NCI-H345 (cell line): ENCODE measurements at regions not wholly inside any gene's neighbourhood (a gene's known extent, or its start where the extent isn't known, plus 50 kb on each side); places are given as distances from the start of the nearest gene placed in this dataset.
"Not testable (repeated sequence)": the region's sequence is repeated elsewhere in the genome, so short reads cannot be mapped to it uniquely, and the experiment has no call there.

Source experiments
- DNase-seq: peaks from one replicate; lab custom pipeline; 2025; lab: John Stamatoyannopoulos, UW

DNA sequence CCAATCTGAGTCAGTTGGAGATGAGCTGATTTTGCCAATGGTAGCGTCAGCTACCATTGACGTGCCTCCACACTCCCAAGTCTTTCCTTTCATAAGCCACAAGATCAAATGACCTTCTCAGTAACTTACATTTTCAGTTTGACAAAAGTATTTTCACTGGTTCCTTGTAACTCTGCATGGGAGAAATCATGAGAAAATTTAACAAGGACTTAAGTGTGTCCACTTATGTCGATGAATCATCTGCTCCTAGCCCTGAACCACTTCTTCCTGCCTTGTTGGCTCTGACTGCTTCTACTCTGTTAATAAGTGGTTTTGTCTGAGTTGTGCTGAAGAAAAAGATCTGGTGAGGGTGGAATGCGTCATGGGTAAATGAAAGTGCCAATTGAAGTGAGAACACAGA is 101.2 kb downstream of the NFKBIZ start:
- DNase-seq: no peak

- no peak for DNase-seq
These were observed 101.8 kb downstream of the NFKBIZ start for GRCh38 chr3:101950985-101951733.

GRCh38 chr3:101954361-101954760 is 105.0 kb downstream of the NFKBIZ start:
- no peak for DNase-seq

DNA sequence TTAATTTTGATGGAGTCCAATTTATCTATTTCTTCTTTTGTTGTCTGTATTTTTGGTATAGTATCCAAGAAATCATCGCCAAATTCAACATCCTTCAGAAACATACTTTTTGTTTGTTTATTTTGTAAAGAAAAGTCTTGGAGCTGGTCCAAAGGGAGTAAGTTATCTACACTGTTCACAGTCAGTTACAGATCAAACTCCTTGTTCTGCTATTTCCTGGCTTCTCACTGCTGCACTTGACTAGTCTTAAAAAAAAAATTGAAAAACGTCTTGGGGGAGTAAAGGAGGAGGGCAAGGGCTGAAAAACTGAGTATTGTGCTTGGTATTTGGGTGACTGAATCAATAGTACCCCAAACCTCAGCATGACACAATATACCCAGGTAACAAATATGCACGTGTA is 105.6 kb downstream of the NFKBIZ start:
- DNase-seq: no peak

DNA sequence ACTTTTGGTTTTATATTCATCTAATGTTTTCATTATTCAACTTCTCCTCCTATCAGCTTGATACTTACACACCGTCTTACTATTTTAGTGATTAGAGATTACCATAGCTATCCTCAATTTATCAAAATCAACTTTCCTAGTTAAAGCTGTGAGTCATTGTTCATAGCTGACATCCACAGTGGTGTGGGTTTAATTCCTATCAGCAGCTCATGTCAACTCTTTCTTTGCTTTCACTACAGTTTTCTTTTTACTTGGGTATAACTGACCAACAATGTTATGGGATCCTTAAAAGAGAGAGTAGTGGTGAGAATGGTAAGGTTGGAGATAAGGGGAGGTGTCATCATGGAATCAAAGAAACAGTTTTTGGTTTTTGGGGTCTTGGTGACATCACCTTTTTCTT is 112.7 kb downstream of the NFKBIZ start:
- no peak for DNase-seq

DNA sequence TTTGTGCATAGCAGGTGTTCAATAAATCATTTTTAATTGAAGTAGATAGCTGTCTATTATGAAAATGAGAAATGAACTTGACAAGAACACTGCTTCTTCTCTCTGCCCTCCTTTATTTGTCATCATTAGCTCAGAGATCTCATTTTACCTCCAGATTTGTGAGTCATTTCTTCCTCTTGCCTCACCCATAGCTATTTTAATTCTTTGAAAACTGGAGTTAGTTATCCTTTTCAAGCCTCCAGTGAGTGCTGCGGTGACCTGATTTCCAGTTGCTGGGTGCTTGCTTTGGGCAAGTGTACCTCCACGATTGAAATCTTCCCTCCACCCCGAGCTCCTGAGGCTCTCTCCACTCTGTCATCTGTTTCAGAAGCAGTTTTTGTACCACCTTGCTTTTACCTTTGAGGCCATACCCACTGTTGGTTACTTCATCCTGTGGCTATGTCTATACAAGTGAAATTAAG is 114.6 kb downstream of the NFKBIZ start:
- no peak for DNase-seq

DNA sequence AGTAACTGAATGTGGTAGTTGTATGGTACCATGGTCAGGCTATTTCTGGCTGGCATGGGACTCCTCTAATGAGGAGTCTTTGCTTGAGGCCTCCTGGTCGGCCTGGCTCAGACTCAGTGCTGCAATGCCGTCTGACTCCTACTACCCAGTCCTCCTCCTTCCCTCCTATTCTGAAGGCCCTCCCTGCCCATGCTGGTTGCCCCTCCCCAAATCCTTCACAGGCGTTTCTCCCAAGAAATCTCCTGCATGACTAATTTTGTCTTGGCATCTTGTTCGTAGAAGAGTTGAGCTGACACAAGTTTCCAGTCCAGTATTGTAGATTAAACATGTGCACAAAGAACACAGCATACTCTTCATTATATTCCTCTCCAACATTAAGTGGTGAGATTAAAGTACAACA is 115.5 kb downstream of the NFKBIZ start:
- DNase-seq: no peak

GRCh38 chr3:101966226-101966625 is 116.9 kb downstream of the NFKBIZ start:
- no peak for DNase-seq

GRCh38 chr3:101970212-101970611 is 120.9 kb downstream of the NFKBIZ start:
- no peak for DNase-seq

DNA sequence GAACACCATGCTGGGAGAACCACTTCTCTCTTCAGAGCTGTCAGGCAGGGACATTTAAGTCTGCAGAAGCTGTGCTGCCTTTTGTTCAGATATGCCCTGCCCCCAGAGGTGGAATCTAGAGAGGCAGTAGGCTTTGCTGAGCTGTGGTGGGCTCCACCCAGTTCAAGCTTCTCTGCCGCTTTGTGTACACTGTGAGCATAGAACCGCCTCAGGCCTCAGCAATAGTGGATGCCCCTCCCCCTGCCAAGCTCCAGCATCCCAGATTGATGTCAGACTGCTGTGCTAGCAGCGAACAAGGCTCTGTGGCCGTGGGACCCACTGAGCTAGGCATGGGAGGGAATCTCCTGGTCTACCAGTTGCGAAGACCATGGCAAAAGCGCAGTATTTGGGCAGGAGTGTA is 121.6 kb downstream of the NFKBIZ start:
- no peak for DNase-seq

DNA sequence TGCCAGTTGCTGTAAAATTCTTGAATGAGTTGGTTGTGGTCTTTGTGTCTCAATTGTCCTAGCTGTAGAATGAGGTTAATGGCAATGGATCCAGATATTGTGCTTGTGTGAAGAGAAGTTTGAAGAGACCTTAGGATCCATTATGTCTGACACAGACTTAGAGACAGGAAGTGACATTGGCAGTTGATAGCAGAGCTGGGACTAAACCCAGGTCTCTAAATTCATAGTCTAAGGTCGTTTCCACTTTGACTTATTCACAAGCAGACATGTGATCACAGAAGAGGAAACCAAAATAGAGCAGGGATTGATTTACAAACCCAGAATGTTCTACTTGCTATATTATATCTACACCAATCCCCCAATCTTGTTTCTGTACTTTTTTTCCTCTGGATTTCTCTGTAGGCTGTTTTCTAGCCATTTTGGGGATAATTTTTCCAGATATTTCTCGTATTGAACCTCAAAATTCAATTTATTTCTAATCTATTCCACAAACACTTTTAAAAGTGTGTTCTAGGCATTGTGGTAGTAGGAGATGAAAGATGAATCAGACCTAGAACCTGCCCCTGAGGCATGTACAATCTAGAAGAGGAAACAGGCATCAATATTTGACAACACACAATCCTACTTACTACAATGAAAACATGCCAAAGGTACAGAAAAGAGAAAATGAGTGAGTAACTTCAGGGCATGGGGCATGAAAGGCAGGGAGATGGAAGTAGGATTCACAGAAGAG is 123.3 kb downstream of the NFKBIZ start:
- no peak for DNase-seq

DNA sequence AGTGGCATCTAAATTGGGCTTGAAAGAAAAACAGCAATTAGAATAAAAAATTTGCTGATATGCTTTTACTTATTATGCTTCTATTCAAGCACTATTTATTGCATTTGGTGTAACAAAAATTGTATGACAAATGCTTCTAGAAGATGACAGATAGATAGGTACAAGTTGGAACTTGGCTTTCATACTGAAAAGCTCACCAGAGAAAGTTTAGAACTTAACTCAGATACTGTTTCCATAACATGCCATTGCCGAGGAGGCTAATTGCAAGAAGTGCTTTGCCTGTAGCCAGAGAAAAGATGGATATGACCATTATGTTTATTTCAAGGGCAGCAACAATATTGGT is 123.8 kb downstream of the NFKBIZ start:
- DNase-seq: no peak

DNA sequence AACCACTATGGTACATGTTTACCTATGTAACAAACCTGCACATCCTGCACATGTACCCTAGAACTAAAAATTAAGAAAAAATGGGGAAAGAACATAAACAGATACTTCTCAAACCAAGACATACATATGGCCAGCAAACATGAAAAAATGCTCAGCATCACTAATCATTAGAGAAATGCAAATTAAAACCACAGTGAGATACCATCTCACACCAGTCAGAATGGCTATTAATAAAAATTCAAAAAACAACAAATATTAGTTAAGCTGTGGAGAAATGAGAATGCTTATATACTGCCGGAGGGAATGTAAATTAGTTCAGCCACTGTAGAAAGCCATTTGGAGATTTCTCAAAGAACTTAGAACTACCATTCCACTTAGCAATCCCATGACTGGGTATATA is 126.1 kb downstream of the NFKBIZ start:
- not testable (repeated sequence) for DNase-seq

DNA sequence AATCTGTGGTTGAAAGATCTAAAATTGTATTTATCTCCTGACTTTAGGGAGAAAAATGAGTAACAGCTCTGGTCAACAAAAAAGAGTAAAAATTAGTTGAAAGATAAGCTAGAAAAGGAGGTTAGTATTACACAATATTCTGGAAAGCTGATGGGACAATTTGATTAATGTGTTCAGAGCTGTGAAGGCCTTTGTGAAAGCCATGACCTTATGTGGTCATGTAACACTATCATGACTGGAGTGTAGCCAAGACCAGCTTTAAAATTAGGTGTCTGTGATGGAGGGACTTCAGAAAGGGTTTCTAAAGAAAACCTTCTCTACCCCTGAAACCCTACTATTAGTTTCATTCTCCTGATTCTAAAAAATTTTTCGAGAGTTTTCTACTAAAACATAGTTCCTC is 127.2 kb downstream of the NFKBIZ start:
- no peak for DNase-seq

- no peak for DNase-seq
These were observed 129.0 kb downstream of the NFKBIZ start for GRCh38 chr3:101978348-101978747.

- DNase-seq: no peak
These were observed 129.7 kb downstream of the NFKBIZ start for GRCh38 chr3:101979033-101979432.

DNA sequence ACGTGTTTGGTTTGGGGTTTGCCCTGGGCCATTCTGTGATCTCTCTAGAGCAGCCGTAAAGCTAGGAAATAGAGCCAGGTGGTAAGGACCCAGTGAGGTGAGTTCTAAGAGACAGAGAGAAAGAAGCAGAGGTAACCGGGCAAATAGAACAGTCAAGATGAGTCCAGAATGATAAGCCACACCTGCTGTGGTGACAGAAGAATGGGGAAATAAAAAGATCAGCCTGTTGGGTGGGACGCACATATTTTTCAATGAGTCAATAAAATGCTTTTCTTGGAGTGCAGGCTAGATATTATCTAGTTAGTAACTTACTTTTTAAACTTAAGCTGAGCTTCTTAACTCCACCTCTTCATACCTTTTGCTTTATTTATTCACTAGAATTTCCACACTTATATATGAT is 135.0 kb downstream of the NFKBIZ start:
- no peak for DNase-seq

- DNase-seq: no peak
These were observed 139.3 kb downstream of the NFKBIZ start for GRCh38 chr3:101988596-101988995.

- DNase-seq: no peak
These were observed 140.4 kb downstream of the NFKBIZ start for GRCh38 chr3:101989578-101990200.

- DNase-seq: no peak
These were observed 143.5 kb downstream of the NFKBIZ start for GRCh38 chr3:101992863-101993262.

- no peak for DNase-seq
These were observed 145.1 kb downstream of the NFKBIZ start for GRCh38 chr3:101994386-101994785.

- DNase-seq: no peak
These were observed 146.2 kb downstream of the NFKBIZ start for GRCh38 chr3:101995371-101996046.

DNA sequence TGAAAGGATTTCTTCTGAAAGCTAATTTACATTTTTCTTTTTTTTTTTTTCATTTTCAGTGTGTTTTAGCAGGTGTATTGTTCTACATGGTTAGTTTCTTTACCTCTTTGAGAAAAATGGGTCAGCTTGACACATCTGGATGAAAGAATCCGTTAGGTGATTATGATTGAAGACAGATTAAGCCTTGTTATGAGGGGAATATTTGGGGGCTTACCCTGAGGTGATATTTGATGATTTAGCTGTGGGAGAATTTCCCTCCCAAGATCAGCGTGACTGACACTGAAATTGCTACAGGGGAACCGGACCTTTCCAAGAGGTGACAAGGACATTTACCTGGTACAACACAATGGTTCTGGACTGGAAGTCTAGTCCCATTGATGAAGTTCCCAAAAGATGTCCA is 147.5 kb downstream of the NFKBIZ start:
- no peak for DNase-seq
